ENCODE measurements at regions not wholly inside any gene's neighbourhood (a gene's known extent, or its start where the extent isn't known, plus 50 kb on each side); places are given as distances from the start of the nearest gene placed in this dataset.
"Not testable (repeated sequence)": the region's sequence is repeated elsewhere in the genome, so short reads cannot be mapped to it uniquely, and the experiment has no call there.

- DNase-seq, result no peak
Observed at GRCh38 chr16:17936766-17937402, 399.7 kb downstream of the NPIPA8 start.

DNA sequence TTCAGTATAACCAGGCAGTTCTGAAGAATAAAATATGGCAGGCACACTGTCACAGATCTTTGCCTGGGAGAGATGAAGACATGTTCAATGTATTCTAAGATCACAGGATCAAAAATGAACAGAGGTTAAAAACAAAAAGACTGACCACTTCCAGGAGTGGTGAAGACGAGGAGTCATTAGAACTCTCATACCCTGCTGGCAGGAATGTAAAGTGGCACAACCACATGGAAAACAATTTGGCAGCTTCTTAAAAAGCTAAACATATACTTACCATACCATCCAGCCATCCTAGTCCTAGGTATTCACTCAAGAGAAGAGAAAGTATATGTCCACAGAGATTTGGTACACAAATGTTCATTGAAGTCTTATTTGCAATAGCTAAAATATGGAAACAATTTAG is 406.3 kb downstream of the NPIPA8 start:
- no peak for DNase-seq

DNA sequence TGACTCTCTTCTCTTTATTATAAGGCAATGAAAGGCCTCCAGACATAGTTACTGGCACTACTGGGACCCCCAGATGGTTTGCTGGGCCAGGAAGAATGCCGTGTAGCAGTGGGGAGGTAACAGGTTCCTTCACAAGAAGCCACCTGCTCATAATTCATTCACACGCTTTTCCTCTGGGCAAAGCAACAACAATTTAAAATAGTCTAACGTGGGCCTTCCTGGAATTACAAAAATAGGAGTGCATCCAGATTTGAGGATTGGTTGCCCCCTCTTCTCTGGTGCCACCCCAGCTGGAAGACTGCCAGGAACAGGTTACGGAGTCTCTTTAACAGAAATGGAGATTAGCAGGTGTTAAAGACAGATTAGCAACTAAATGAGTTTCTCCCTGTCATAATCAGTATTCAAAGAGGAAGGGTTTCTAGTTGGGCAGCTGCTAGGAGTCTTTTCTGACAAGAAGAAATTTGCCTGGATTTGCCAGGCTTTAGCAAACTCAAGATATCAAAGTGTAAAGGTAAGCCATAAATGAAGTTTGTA is 409.6 kb downstream of the NPIPA8 start:
- no peak for DNase-seq

DNA sequence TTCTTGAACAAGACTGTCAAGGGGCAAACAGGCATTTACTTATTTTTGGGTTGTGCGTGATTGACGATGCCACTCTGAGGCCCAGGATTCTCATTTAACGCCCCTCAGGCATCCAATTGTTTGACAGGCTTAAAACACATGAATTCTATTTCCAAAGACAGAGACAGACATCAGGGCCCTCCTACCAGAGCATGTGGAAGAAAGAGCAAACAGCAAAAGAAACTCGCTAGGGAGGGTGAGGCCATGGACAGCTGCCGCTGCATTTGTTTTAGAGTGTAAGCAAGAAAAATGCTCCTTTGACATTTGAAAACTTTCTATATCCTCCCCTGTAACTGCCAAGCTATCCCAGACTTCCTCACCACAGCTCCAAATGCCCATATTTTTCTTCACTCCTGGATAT is 410.1 kb downstream of the NPIPA8 start:
- DNase-seq, result no peak

DNA sequence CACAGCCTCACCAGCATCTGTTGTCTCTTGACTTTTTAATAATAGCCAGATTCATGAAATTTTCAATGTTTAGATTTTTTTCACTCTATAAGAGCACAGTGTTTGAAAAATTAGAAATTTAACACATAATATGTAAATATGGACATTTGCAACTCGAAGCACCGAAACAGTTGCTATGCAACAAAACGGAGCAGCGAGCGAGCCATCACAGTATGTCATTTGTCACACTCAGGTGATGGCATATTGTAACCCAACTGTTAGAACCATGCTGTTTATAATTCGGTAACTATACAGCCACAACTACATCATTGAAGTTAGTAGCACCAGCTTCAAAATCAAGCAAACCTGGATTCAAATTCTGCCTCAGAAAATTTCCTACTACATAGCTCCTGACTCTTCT is 410.8 kb downstream of the NPIPA8 start:
- no peak for DNase-seq

GRCh38 chr16:17921357-17921978 is 415.1 kb downstream of the NPIPA8 start:
- peak; percentile 19 for DNase-seq

- no peak for DNase-seq
Observed at GRCh38 chr16:17917316-17918019, 419.1 kb downstream of the NPIPA8 start.

GRCh38 chr16:17915791-17916190 is 420.7 kb downstream of the NPIPA8 start:
- DNase-seq, result no peak

- no peak for DNase-seq
Observed at GRCh38 chr16:17914168-17914567, 422.4 kb downstream of the NPIPA8 start.

DNA sequence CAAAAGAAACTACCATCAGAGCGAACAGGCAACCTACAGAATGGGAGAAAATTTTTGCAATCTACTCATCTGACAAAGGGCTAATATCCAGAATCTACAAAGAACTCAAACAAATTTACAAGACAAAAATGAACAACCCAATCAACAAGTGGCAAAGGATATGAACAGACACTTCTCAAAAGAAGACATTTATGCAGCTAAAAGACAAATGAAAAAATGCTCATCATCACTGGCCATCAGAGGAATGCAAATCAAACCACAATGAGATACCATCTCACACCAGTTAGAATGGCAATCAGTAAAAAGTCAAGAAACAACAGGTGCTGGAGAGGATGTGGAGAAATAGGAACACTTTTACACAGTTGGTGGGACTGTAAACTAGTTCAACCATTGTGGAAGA is 425.0 kb downstream of the NPIPA8 start:
- not testable (repeated sequence) for DNase-seq

GRCh38 chr16:17906626-17907025 is 429.9 kb downstream of the NPIPA8 start:
- DNase-seq, result not testable (repeated sequence)

DNA sequence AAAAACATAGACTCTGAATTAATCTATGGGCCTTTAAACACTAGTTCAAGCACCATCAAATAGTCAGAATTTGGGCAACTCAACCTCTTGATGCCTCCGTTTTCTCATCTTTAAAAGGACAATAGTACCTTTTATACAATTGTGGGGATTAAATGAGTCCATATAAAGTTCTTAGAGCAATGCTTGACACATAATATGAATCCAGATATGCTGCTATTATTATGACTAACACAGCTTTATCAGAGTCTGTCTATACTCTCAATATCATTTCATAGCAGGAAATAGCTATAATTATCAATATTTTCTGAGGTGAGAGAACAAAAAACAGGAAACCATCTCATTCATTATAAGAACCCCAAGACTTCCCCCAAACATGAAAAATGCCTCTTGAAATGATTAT is 430.5 kb upstream of the XYLT1 start:
- DNase-seq, result no peak

GRCh38 chr16:17899141-17899540 is 428.4 kb upstream of the XYLT1 start:
- DNase-seq, result no peak

- no peak for DNase-seq
Observed at GRCh38 chr16:17887963-17888362, 417.2 kb upstream of the XYLT1 start.

- DNase-seq, result no peak
Observed at GRCh38 chr16:17885659-17886207, 415.0 kb upstream of the XYLT1 start.

DNA sequence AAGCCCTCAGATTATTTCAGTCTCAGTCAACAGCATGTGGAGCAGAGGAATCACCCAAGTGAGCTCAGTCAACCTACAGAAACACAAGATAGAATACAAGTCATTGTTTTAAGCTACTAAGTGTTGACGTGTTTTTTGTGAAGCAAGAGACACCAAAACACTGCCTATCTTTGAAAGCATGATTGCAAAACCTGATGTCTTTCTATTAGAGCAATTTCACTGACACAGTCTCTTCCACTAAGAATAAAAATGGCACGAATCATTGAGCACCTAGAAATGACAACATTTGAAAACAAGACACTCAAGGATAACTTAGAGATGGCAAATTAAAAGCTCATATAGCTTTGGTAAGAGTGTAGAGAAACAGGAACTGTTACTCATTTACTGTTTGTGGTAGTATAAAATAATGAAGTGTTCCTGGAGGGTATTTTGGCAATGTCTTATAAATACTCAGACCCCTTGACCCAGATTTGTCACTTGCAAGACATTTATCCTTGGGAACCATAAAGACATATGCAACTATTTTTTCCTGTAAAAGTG is 407.1 kb upstream of the XYLT1 start:
- DNase-seq, result no peak

GRCh38 chr16:17866996-17867395 is 396.2 kb upstream of the XYLT1 start:
- no peak for DNase-seq

- DNase-seq, result no peak
Observed at GRCh38 chr16:17861981-17862479, 391.3 kb upstream of the XYLT1 start.

DNA sequence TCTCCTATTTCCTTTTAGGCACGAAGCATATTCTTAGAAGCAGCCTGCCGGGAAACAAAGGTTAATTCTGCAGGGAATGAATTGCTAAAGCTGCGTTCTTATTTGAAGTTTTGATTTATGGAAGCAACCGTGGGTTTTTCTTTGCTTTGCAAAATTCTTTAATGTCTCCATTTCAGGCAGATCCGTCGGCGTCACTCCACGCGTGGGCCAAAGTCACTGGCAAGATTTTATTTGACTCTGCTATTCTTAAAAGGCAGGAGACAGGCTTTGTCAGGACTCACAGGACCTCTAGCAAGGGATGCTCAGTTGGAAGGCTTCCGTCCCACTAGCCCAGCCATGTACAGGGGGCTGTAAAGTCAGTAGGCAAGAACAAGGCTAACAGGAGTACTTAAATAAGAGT is 387.3 kb upstream of the XYLT1 start:
- no peak for DNase-seq

- DNase-seq, result no peak
Observed at GRCh38 chr16:17853958-17854357, 383.2 kb upstream of the XYLT1 start.

DNA sequence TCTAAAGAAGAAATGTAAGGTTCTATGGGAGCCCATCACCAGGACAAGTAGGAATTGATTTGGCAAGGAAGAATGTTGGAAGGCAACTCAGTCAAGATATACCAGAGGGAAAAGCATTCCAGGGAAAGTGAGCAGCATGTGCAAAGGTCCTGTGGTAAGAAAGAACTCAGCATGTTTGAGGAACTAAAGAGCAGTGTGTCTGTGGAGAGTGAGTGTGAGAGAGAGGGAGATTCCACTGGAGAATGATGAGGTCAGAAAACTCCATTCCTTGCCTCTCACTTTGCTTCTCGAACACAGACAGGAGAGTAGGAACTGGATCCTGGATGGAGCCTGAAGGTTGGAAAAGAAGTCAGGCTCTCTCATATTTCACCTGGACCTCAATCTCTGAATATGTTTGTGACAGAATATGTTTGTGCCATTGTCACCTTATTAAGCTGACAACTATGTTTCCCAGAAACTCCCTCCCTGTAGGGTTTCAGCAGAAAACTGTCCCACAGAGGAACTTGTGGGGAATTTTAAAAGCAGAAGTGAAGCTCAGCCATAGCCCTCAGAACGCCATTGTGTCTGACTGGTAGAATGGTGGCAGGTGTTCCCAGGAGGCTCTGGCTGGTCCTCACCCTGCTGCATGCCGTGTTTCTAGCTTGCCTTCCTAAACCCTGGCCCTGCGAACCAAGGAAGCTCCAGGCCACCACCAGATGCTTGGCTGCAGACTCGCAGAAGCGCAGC is 382.4 kb upstream of the XYLT1 start:
- no peak for DNase-seq

DNA sequence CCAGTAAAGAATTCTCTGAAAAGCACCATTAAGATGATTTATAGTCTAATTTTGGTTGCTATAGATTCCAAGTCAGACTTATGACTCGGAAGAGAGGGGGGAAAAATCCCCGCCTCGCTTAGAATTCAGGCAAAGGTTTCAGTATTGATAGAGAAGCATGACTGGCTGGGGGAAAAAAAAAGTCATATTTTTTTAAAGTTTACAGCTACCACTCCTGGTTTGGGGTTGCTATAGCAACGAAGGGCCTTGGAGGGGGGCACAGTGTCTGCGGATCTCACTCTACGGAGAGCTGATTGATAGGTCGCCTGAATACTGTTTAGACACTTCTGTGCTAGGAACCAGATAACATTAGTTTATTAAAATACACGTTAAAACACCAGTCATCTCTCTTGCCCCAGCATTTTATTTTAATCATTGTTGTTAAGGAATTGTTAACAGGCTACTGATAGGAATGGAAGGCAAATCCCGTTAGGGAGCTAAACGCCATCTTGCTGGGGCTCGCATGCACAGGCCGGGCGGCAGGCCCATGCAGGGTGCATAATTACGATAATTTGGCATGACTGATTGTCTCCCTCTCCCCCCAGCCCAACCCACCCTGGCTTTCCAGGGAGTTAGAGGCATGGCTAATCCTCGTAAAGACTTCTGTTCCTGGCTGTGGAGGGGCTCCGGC is 380.0 kb upstream of the XYLT1 start:
- DNase-seq, result no peak
